ENCODE measurements at regions not wholly inside any gene's neighbourhood (a gene's known extent, or its start where the extent isn't known, plus 50 kb on each side); places are given as distances from the start of the nearest gene placed in this dataset.

- Histone ChIP-seq H2BK20ac (ENCODE audit: low read depth, low read length, poor library complexity, severe bottlenecking) (no peak overlapping the region), H3K79me1 (ENCODE audit: insufficient read depth, low read depth, low read length, poor library complexity, severe bottlenecking) (no peaks in the 10 kb centered on the region), H3T11ph (ENCODE audit: low read length) (no peak overlapping the region), H3K9ac (ENCODE audit: extremely low read depth, insufficient read length, low read length) (no peak overlapping the region), H2AK5ac (ENCODE audit: insufficient read length, low read length) (no peak overlapping the region), H2AFZ (ENCODE audit: low read length) (no peak overlapping the region), H3K56ac (ENCODE audit: insufficient read length, low read depth, low read length) (no peak overlapping the region), H4K8ac (replicated peaks; ENCODE audit: insufficient read length, low read depth, low read length) (no peak overlapping the region), H3K18ac (ENCODE audit: insufficient read length, low read depth, low read length) (no peak overlapping the region), H2BK5ac (ENCODE audit: insufficient read length, low read length) (no peak overlapping the region), H3K27me3 (ENCODE audit: insufficient read depth, low read length) (no peaks in the 10 kb centered on the region), H3K4me1 (ENCODE audit: insufficient read depth, low read length) (no peaks in the 10 kb centered on the region), H3K79me2 (ENCODE audit: insufficient read depth, low read length) (no peaks in the 10 kb centered on the region), H4K5ac (ENCODE audit: insufficient read length, low read depth, low read length) (no peak overlapping the region), H3K4me2 (ENCODE audit: insufficient read depth, insufficient read length, low read length) (no peak overlapping the region), H4K91ac (ENCODE audit: insufficient read length, low read depth, low read length) (no peak overlapping the region), H3K9me3 (ENCODE audit: control insufficient read depth, low read depth, low read length) (no peaks in the 10 kb centered on the region), H3K4ac (ENCODE audit: low read depth, low read length) (no peak overlapping the region), H3K27ac (ENCODE audit: insufficient read length, low read depth, low read length) (no peak overlapping the region), H2BK12ac (ENCODE audit: insufficient read length, low read depth, low read length) (no peak overlapping the region), H2BK15ac (ENCODE audit: low read depth, low read length) (no peak overlapping the region), H3K23ac (ENCODE audit: insufficient read length, low read depth, low read length) (no peak overlapping the region), H4K20me1 (ENCODE audit: control insufficient read depth, insufficient read depth, insufficient read length) (no peaks in the 10 kb centered on the region), H3K14ac (ENCODE audit: insufficient read depth, low read length) (no peak overlapping the region), H3K23me2 (ENCODE audit: insufficient read length, low read depth, low read length, poor library complexity, severe bottlenecking) (no peaks in the 10 kb centered on the region), H2BK120ac (ENCODE audit: low read depth, low read length, poor library complexity, severe bottlenecking) (no peak overlapping the region)
- DNase-seq, result no peak
- H3K9me3 Mint-ChIP-seq, result peaks cover 3% of the 10 kb centered on the region in 2 experiments; a peak in 2 of 5 replicates
- H3K27me3 Mint-ChIP-seq (ENCODE audit: low read depth), result no peaks in the 10 kb centered on the region
- H3K36me3 Mint-ChIP-seq (ENCODE audit: insufficient read depth in 1 of 3, low read depth in 3 of 3), result no peaks in the 10 kb centered on the region; a peak in 1 of 7 replicates
- no peak overlapping the region for H3K27ac Mint-ChIP-seq
- no CpG with 5 or more reads among the region's 4 CpGs for WGBS (ENCODE audit: extremely low coverage, insufficient read length, low lambda C conversion rate)
- no peak overlapping the region for H3K4me3 Mint-ChIP-seq
- TF ChIP-seq CTCF (conservative IDR thresholded peaks at IDR 0.05), result no peak
- H3K4me1 Mint-ChIP-seq, result no peaks in the 10 kb centered on the region
These were observed 294.6 kb upstream of the PRICKLE1 start for GRCh38 chr12:42884116-42884515.
